GM23338 (cell line): ENCODE measurements at regions not wholly inside any gene's neighbourhood (a gene's known extent, or its start where the extent isn't known, plus 50 kb on each side); places are given as distances from the start of the nearest gene placed in this dataset.

Experiments used
- ATAC-seq: fragments of 200-7000 bp; cut with Tn5 transposase; 3 replicates; pipeline ENCODE4 v1.9.1; 2020
- DNase-seq: peaks from one replicate; pipeline ENCODE4 v3.0.0-alpha.2; 2015; ENCODE audit warnings: low spot score
- H2AFZ ChIP-seq: fragments of 200-600 bp; sonication (generic); 2 replicates; pipeline ENCODE4 v1.8.0; 2016; ENCODE audit warnings: antibody characterized with exemption, mild to moderate bottlenecking, moderate library complexity
- H3F3A ChIP-seq: fragments of 200-600 bp; sonication (generic); replicated peaks from 2 replicates; pipeline ENCODE4 v1.8.0; 2017; ENCODE audit warnings: antibody characterized with exemption, mixed run types, low read depth
- H3K27ac ChIP-seq: fragments of 200-600 bp; sonication (generic); 2 replicates; pipeline ENCODE4 v1.6.1; 2016; ENCODE audit warnings: low read depth
- H3K27me3 ChIP-seq: fragments of 200-600 bp; sonication (generic); 2 replicates; pipeline ENCODE4 v1.8.0; 2016; ENCODE audit warnings: mild to moderate bottlenecking, mixed run types, moderate library complexity; ENCODE audit not compliant: insufficient read depth
- H3K36me3 ChIP-seq: fragments of 200-600 bp; sonication (generic); 2 replicates; pipeline ENCODE4 v1.8.0; 2016; ENCODE audit warnings: mild to moderate bottlenecking; ENCODE audit not compliant: insufficient read depth
- H3K4me1 ChIP-seq: fragments of 200-600 bp; sonication (generic); 2 replicates; pipeline ENCODE4 v1.8.0; 2016; ENCODE audit warnings: mild to moderate bottlenecking, moderate library complexity; ENCODE audit not compliant: insufficient read depth
- H3K4me2 ChIP-seq: fragments of 200-600 bp; sonication (generic); 2 replicates; pipeline ENCODE4 v1.7.1; 2017; ENCODE audit warnings: mixed run types
- H3K4me3 ChIP-seq: fragments of 200-600 bp; sonication (generic); 2 replicates; pipeline ENCODE4 v1.6.1; 2016; ENCODE audit warnings: mixed run types
- H3K79me2 ChIP-seq: fragments of 200-600 bp; sonication (generic); replicated peaks from 2 replicates; pipeline ENCODE4 v1.8.0; 2017; ENCODE audit warnings: mild to moderate bottlenecking; ENCODE audit not compliant: insufficient read depth
- H3K9me2 ChIP-seq: fragments of 200-600 bp; sonication (generic); 2 replicates; pipeline ENCODE4 v1.8.0; 2017; ENCODE audit not compliant: insufficient read depth
- H4K20me1 ChIP-seq: fragments of 200-600 bp; sonication (generic); replicated peaks from 2 replicates; pipeline ENCODE4 v1.8.0; 2017; ENCODE audit warnings: mild to moderate bottlenecking; ENCODE audit not compliant: insufficient read depth
- H3K27ac Mint-ChIP-seq: 2 replicates; pipeline ENCODE4 v1.8.0; 2020; ENCODE audit warnings: inconsistent platforms, mild to moderate bottlenecking, moderate library complexity, mixed read lengths
- H3K27me3 Mint-ChIP-seq: 3 replicates; pipeline ENCODE4 v1.8.0; 2022; ENCODE audit warnings: low read depth, mild to moderate bottlenecking, moderate library complexity, mixed read lengths, inconsistent platforms; ENCODE audit not compliant: insufficient read depth, poor library complexity
- H3K36me3 Mint-ChIP-seq: 3 replicates; pipeline ENCODE4 v1.8.0; 2021; ENCODE audit warnings: low read depth, mild to moderate bottlenecking, inconsistent platforms, moderate library complexity, mixed read lengths
- H3K4me1 Mint-ChIP-seq: 3 replicates; pipeline ENCODE4 v1.8.0; 2020; ENCODE audit warnings: mild to moderate bottlenecking, inconsistent platforms, mixed read lengths
- H3K4me3 Mint-ChIP-seq: 3 replicates; pipeline ENCODE4 v1.8.0; 2021; ENCODE audit warnings: moderate library complexity, mild to moderate bottlenecking, inconsistent platforms, mixed read lengths
- H3K9me3 Mint-ChIP-seq: 3 replicates; pipeline ENCODE4 v1.8.0; 2020; ENCODE audit warnings: moderate library complexity, mild to moderate bottlenecking, inconsistent platforms, mixed read lengths
- CREB1 ChIP-seq: fragments of 250-450 bp; sonication (Bioruptor Pico); IDR thresholded peaks from 2 replicates; pipeline ENCODE4 v1.5.0; 2020; ENCODE audit warnings: low read depth, mild to moderate bottlenecking, moderate library complexity
- CTCF ChIP-seq, 2 experiments: fragments of 200-600 bp in 1 of 2; sonication (generic) in 1 of 2; conservative IDR thresholded peaks; 2 replicates each; pipeline versions ENCODE4 v1.5.1 to v1.6.1; 2016 to 2017; ENCODE audit warnings: antibody characterized with exemption in 2 of 2, low read depth in 2 of 2, mild to moderate bottlenecking in 2 of 2, moderate library complexity in 1 of 2
- EZH2 ChIP-seq: fragments of 200-600 bp; sonication (generic); IDR thresholded peaks from one replicate; pipeline ENCODE4 v1.8.0; 2017; ENCODE audit warnings: antibody characterized with exemption, mild to moderate bottlenecking, low read depth; ENCODE audit not compliant: unreplicated experiment
- EZH2phosphoT487 ChIP-seq: fragments of 200-600 bp; sonication (generic); IDR thresholded peaks from one replicate; pipeline ENCODE4 v1.8.1; 2018; ENCODE audit warnings: antibody characterized with exemption; ENCODE audit not compliant: unreplicated experiment
- JUNB ChIP-seq: IDR thresholded peaks from one replicate; pipeline ENCODE4 v1.6.1; 2016; ENCODE audit warnings: antibody characterized with exemption; ENCODE audit not compliant: unreplicated experiment
- NANOG ChIP-seq: IDR thresholded peaks from 2 replicates; pipeline ENCODE4 v1.6.1; 2016; ENCODE audit warnings: antibody characterized with exemption, borderline replicate concordance
- POLR2AphosphoS5 ChIP-seq: IDR thresholded peaks from 2 replicates; pipeline ENCODE4 v1.6.1; 2016; ENCODE audit warnings: antibody characterized with exemption, low read depth
- STAT1 ChIP-seq: IDR thresholded peaks from one replicate; pipeline ENCODE4 v1.6.1; 2016; ENCODE audit warnings: antibody characterized with exemption; ENCODE audit not compliant: unreplicated experiment
- ZNF114 ChIP-seq: fragments of 250-450 bp; sonication (Bioruptor Pico); IDR thresholded peaks from 2 replicates; pipeline ENCODE4 v1.5.0; 2020; ENCODE audit warnings: mild to moderate bottlenecking, moderate library complexity
- ZNF331 ChIP-seq: fragments of 250-450 bp; sonication (Bioruptor Pico); IDR thresholded peaks from 2 replicates; pipeline ENCODE4 v1.5.0; 2020; ENCODE audit warnings: low read depth, mild to moderate bottlenecking, moderate library complexity
- TF ChIP-seq, protein P1 (sequence below): IDR thresholded peaks from 2 replicates; pipeline ENCODE4 v1.6.1; 2016; ENCODE audit warnings: antibody characterized with exemption
- TF ChIP-seq, protein P2 (sequence below): IDR thresholded peaks from one replicate; pipeline ENCODE4 v1.6.1; 2018; ENCODE audit warnings: antibody characterized with exemption; ENCODE audit not compliant: unreplicated experiment

DNA sequence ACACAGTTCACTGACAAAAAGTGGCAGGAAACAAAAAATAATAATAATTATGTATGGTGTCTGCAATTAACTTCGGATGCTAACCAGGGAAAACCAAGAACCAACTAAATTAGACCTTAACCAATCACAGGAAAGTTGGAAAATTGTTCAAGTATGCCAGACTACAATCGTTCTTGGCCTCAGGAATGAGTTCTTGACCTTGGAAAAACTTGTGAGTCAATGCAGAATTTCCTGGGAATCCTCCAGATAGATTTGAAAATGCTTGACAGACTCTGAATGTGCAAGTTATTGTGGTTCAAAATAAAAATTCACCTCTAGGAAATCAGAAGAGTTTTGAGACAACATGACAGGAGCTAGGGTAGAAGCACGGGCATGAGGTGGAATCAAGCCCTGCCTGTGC, 171.5 kb downstream of the C7orf25 start (continued):
- TF ChIP-seq, protein P1, sequence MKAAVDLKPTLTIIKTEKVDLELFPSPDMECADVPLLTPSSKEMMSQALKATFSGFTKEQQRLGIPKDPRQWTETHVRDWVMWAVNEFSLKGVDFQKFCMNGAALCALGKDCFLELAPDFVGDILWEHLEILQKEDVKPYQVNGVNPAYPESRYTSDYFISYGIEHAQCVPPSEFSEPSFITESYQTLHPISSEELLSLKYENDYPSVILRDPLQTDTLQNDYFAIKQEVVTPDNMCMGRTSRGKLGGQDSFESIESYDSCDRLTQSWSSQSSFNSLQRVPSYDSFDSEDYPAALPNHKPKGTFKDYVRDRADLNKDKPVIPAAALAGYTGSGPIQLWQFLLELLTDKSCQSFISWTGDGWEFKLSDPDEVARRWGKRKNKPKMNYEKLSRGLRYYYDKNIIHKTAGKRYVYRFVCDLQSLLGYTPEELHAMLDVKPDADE: no peak
- no peak for TF ChIP-seq CTCF (conservative IDR thresholded peaks at IDR 0.05; ENCODE audit: low read depth in 2 of 2)
- TF ChIP-seq POLR2AphosphoS5: no peak

GRCh38 chr7:42739638-42740037, 172.2 kb downstream of the C7orf25 start:
- Histone ChIP-seq H3K4me2 (no peak overlapping the region), H3K4me1 (0 out of 2 replicates have a peak, but pooled peaks cover 4% of the 10 kb centered on the region), H3K36me3 (no peaks in the 10 kb centered on the region), H2AFZ (0 out of 2 replicates have a peak overlapping the region, but pooled peaks have one; percentile 35), H3K9me2 (peaks cover 19% of the 10 kb centered on the region), H3K4me3 (no peak overlapping the region), H3K79me2 (no peaks in the 10 kb centered on the region), H3F3A (no peaks in the 10 kb centered on the region), H3K27me3 (no peaks in the 10 kb centered on the region), H4K20me1 (no peaks in the 10 kb centered on the region), H3K27ac (no peak overlapping the region)
- Mint-ChIP-seq H3K4me3 (no peak overlapping the region), H3K9me3 (no peaks in the 10 kb centered on the region; the same call in 1 of the 3 replicates), H3K27ac (no peak overlapping the region), H3K27me3 (peaks cover 1% of the 10 kb centered on the region), H3K4me1 (peaks cover 5% of the 10 kb centered on the region; the same call in 2 of the 3 replicates), H3K36me3 (no peaks in the 10 kb centered on the region; the same call in 2 of the 3 replicates)
- no peak for DNase-seq
- no peak for ATAC-seq
- TF ChIP-seq EZH2 (no peak), JUNB (no peak), EZH2phosphoT487 (no peak), ZNF114 (no peak), ZNF331 (no peak), POLR2AphosphoS5 (no peak), NANOG (no peak), CREB1 (CRISPR knock-in tag) (no peak), STAT1 (no peak)
- TF ChIP-seq, protein P2, sequence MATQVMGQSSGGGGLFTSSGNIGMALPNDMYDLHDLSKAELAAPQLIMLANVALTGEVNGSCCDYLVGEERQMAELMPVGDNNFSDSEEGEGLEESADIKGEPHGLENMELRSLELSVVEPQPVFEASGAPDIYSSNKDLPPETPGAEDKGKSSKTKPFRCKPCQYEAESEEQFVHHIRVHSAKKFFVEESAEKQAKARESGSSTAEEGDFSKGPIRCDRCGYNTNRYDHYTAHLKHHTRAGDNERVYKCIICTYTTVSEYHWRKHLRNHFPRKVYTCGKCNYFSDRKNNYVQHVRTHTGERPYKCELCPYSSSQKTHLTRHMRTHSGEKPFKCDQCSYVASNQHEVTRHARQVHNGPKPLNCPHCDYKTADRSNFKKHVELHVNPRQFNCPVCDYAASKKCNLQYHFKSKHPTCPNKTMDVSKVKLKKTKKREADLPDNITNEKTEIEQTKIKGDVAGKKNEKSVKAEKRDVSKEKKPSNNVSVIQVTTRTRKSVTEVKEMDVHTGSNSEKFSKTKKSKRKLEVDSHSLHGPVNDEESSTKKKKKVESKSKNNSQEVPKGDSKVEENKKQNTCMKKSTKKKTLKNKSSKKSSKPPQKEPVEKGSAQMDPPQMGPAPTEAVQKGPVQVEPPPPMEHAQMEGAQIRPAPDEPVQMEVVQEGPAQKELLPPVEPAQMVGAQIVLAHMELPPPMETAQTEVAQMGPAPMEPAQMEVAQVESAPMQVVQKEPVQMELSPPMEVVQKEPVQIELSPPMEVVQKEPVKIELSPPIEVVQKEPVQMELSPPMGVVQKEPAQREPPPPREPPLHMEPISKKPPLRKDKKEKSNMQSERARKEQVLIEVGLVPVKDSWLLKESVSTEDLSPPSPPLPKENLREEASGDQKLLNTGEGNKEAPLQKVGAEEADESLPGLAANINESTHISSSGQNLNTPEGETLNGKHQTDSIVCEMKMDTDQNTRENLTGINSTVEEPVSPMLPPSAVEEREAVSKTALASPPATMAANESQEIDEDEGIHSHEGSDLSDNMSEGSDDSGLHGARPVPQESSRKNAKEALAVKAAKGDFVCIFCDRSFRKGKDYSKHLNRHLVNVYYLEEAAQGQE: no peak
- TF ChIP-seq, protein P1: no peak
